DOHH2 (cell line): ENCODE measurements at regions not wholly inside any gene's neighbourhood (a gene's known extent, or its start where the extent isn't known, plus 50 kb on each side); places are given as distances from the start of the nearest gene placed in this dataset.

Experiments
- H3F3A ChIP-seq: fragments of 200-600 bp; sonication (generic), shearing (Covaris generic); 2 replicates; pipeline ENCODE4 v1.6.0; 2016; ENCODE audit warnings: antibody characterized with exemption, mild to moderate bottlenecking; ENCODE audit not compliant: control insufficient read depth, insufficient read depth
- H3K27ac ChIP-seq: fragments of 200-600 bp; sonication (generic); 2 replicates; pipeline ENCODE4 v1.5.1; 2014; ENCODE audit warnings: low read depth, mild to moderate bottlenecking, low read length, moderate library complexity
- H3K27me3 ChIP-seq: fragments of 200-600 bp; sonication (generic); 2 replicates; pipeline ENCODE4 v1.6.1; 2014; ENCODE audit warnings: mild to moderate bottlenecking, low read length, mixed read lengths; ENCODE audit not compliant: control insufficient read depth
- H3K36me3 ChIP-seq: fragments of 200-600 bp; sonication (generic); 2 replicates; pipeline ENCODE4 v1.6.1; 2014; ENCODE audit warnings: mild to moderate bottlenecking, low read length, moderate library complexity, mixed read lengths; ENCODE audit not compliant: control insufficient read depth
- H3K4me1 ChIP-seq: fragments of 200-600 bp; sonication (generic); 2 replicates; pipeline ENCODE4 v1.6.1; 2014; ENCODE audit warnings: mild to moderate bottlenecking, low read length, mixed read lengths; ENCODE audit not compliant: control insufficient read depth
- H3K4me2 ChIP-seq: fragments of 200-600 bp; sonication (generic); 2 replicates; pipeline ENCODE4 v1.6.0; 2014; ENCODE audit warnings: mild to moderate bottlenecking, low read length, moderate library complexity
- H3K4me3 ChIP-seq: fragments of 200-600 bp; sonication (generic); 2 replicates; pipeline ENCODE4 v1.5.1; 2014; ENCODE audit warnings: mild to moderate bottlenecking, low read length, mixed read lengths
- H3K79me2 ChIP-seq: fragments of 200-600 bp; sonication (generic); 2 replicates; pipeline ENCODE4 v1.6.1; 2014; ENCODE audit warnings: mild to moderate bottlenecking, low read length, mixed read lengths; ENCODE audit not compliant: control insufficient read depth
- H3K9me2 ChIP-seq: fragments of 200-600 bp; sonication (generic); replicated peaks from 2 replicates; pipeline ENCODE4 v1.6.1; 2014; ENCODE audit warnings: mild to moderate bottlenecking, low read length, mixed read lengths; ENCODE audit not compliant: control insufficient read depth
- H3K9me3 ChIP-seq: fragments of 200-600 bp; sonication (generic); 2 replicates; pipeline ENCODE4 v1.6.1; 2014; ENCODE audit warnings: antibody characterized with exemption, low read length, mixed read lengths; ENCODE audit not compliant: control insufficient read depth, insufficient read depth
- H4K20me1 ChIP-seq: fragments of 200-600 bp; sonication (generic); 2 replicates; pipeline ENCODE4 v1.6.0; 2014; ENCODE audit warnings: low read depth, mild to moderate bottlenecking, antibody characterized with exemption, low read length, moderate library complexity; ENCODE audit not compliant: control insufficient read depth, insufficient read depth
- EZH2phosphoT487 ChIP-seq: fragments of 200-600 bp; sonication (generic); IDR thresholded peaks from 2 replicates; pipeline ENCODE4 v1.6.1; 2017; ENCODE audit warnings: borderline replicate concordance, mild to moderate bottlenecking, antibody characterized with exemption, low read length, moderate library complexity, mixed read lengths
- TF ChIP-seq, protein P1 (sequence below): fragments of 200-600 bp; sonication (generic); IDR thresholded peaks from one replicate; pipeline ENCODE4 v1.5.1; 2014; ENCODE audit warnings: antibody characterized with exemption, mild to moderate bottlenecking, low read depth, low read length; ENCODE audit not compliant: poor library complexity, severe bottlenecking

DNA sequence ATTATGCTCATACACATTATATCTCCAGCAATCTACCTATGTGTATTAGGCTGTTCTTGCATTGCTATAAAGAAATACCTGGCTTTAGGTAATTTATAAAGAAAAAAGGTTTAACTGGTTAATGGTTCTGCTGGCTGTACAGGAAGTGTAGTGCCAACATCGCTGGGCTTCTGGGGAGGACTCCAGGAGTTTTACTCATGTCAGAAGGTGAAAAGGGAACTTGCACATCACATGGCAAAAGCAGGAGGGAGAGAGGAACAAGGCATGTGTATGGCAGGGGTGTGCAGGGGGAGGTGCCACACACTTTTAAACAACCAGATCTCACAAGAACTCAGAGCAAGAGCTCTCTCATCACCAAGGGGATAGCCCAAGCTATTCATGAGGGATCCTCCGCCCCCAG is 715.4 kb upstream of the ZEB2 start:
- TF ChIP-seq, protein P1, sequence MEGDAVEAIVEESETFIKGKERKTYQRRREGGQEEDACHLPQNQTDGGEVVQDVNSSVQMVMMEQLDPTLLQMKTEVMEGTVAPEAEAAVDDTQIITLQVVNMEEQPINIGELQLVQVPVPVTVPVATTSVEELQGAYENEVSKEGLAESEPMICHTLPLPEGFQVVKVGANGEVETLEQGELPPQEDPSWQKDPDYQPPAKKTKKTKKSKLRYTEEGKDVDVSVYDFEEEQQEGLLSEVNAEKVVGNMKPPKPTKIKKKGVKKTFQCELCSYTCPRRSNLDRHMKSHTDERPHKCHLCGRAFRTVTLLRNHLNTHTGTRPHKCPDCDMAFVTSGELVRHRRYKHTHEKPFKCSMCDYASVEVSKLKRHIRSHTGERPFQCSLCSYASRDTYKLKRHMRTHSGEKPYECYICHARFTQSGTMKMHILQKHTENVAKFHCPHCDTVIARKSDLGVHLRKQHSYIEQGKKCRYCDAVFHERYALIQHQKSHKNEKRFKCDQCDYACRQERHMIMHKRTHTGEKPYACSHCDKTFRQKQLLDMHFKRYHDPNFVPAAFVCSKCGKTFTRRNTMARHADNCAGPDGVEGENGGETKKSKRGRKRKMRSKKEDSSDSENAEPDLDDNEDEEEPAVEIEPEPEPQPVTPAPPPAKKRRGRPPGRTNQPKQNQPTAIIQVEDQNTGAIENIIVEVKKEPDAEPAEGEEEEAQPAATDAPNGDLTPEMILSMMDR: no peak
- TF ChIP-seq EZH2phosphoT487: no peak
- peaks cover 6% of the 10 kb centered on the region; the same call in 1 of the 2 replicates for H3K9me3 ChIP-seq
- no peak overlapping the region for H3K4me2 ChIP-seq
- no peaks in the 10 kb centered on the region for H3K36me3 ChIP-seq
- H3K27ac ChIP-seq: no peak overlapping the region
- no peaks in the 10 kb centered on the region for H4K20me1 ChIP-seq
- H3K79me2 ChIP-seq: no peaks in the 10 kb centered on the region
- H3F3A ChIP-seq: no peaks in the 10 kb centered on the region
- no peaks in the 10 kb centered on the region for H3K27me3 ChIP-seq
- no peak overlapping the region for H3K4me3 ChIP-seq
- H3K9me2 ChIP-seq: no peaks in the 10 kb centered on the region
- no peaks in the 10 kb centered on the region for H3K4me1 ChIP-seq

GRCh38 chr2:145230546-145230945 is 710.6 kb upstream of the ZEB2 start:
- no peak for TF ChIP-seq EZH2phosphoT487
- TF ChIP-seq, protein P1: no peak
- Histone ChIP-seq H3K79me2 (no peaks in the 10 kb centered on the region), H3K4me2 (no peak overlapping the region), H4K20me1 (no peaks in the 10 kb centered on the region), H3K9me2 (no peaks in the 10 kb centered on the region), H3K4me3 (no peak overlapping the region), H3K27me3 (no peaks in the 10 kb centered on the region), H3K36me3 (no peaks in the 10 kb centered on the region), H3K4me1 (no peaks in the 10 kb centered on the region), H3F3A (no peaks in the 10 kb centered on the region), H3K27ac (no peak overlapping the region), H3K9me3 (peaks cover 5% of the 10 kb centered on the region; the same call in 1 of the 2 replicates)

GRCh38 chr2:145228506-145228905 is 708.6 kb upstream of the ZEB2 start:
- no peaks in the 10 kb centered on the region for H3K79me2 ChIP-seq
- H3K4me2 ChIP-seq: no peak overlapping the region
- H4K20me1 ChIP-seq: no peaks in the 10 kb centered on the region
- no peak overlapping the region for H3K27ac ChIP-seq
- TF ChIP-seq, protein P1: no peak
- no peak for TF ChIP-seq EZH2phosphoT487
- no peaks in the 10 kb centered on the region for H3K36me3 ChIP-seq
- H3K4me3 ChIP-seq: no peak overlapping the region
- H3K27me3 ChIP-seq: no peaks in the 10 kb centered on the region
- peaks cover 6% of the 10 kb centered on the region; the same call in 1 of the 2 replicates for H3K9me3 ChIP-seq
- H3K4me1 ChIP-seq: no peaks in the 10 kb centered on the region
- no peaks in the 10 kb centered on the region for H3K9me2 ChIP-seq
- no peaks in the 10 kb centered on the region for H3F3A ChIP-seq
